NCI-H748 (cell line): ENCODE measurements at regions not wholly inside any gene's neighbourhood (a gene's known extent, or its start where the extent isn't known, plus 50 kb on each side); places are given as distances from the start of the nearest gene placed in this dataset.

ENCODE experiments used
- DNase-seq: peaks from one replicate; lab custom pipeline; 2025; ENCODE audit not compliant: unreplicated experiment; lab: John Stamatoyannopoulos, UW

DNA sequence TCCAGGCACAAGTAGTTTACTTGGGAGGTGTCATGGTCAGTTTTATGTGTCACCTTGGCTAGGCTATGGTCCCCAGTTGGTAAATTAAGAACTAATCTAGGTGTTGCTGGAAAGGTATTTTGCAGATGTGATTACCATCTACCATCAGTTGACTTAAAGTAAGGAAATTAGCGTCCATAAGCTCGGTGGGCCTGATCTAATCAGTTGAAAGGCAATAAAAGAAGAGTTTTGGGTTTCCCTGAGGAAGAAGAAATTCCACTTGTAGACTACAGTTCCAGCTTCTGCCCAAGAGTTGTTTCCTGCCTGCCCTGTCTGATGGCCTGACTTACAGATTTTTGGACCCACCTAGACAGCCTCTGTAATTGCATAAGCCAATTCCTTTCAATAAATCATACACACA lies 438.7 kb upstream of the PROK2 start:
- no peak for DNase-seq

DNA sequence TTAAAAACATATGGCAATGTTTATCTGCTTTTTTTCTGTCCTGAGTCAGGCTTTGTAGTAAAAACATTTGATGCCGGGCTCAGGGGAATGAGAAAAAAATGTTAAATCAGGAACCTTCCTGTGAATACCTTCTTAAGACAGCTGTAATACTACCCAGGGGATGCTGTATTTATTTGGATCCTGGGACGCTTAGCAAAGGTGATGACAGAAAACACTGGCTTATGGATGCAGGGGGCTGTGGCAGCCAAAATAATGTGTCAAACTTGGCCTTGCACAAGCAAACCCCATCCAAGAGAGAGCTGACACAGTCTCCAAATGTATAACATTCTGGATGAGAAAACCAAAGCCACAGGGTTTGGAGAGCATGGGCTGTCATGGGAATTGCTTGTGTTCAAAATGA lies 438.2 kb upstream of the PROK2 start:
- DNase-seq: no peak

GRCh38 chr3:72222410-72222809 lies 437.5 kb upstream of the PROK2 start:
- DNase-seq: no peak

- DNase-seq: no peak
Measured at GRCh38 chr3:72220946-72221345, 436.0 kb upstream of the PROK2 start.

DNA sequence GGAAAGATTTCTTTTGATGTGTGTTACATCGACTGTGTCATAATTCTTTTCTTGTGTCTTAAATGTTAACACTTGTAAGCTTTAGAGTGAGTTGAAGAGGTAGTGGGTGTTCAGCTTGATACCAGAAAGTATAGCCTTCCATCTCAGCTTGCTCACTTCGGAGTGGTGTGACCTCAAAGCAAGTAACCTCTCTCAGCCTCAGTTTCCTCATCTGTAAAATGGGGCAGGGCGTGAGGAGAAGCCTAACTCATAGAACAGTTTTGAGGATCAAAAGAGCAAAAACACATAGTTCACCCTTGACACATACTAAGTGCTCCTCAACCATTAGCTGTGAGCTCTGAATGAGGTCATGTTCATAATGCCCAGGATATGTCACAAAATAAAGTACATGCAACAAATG lies 434.8 kb upstream of the PROK2 start:
- DNase-seq: no peak

DNA sequence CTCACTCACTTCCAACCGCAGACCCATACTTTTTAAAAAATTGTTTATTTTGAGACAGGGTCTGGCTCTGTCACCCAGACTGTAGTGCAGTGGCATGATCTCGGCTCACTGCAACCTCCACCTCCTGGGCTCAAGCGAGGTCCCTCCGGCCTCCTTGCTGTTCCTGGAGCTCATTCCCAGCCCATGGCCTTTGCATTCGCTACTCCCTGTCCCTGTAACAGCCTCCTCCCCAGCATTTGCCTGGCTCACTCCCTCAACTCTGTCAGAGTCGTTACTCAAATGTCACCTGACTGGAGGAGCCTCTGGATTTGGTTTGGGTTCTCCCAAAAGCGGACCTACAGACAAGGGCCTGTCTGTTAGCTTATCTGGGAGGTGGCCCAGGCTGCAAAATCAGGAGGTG lies 432.6 kb upstream of the PROK2 start:
- no peak for DNase-seq

DNA sequence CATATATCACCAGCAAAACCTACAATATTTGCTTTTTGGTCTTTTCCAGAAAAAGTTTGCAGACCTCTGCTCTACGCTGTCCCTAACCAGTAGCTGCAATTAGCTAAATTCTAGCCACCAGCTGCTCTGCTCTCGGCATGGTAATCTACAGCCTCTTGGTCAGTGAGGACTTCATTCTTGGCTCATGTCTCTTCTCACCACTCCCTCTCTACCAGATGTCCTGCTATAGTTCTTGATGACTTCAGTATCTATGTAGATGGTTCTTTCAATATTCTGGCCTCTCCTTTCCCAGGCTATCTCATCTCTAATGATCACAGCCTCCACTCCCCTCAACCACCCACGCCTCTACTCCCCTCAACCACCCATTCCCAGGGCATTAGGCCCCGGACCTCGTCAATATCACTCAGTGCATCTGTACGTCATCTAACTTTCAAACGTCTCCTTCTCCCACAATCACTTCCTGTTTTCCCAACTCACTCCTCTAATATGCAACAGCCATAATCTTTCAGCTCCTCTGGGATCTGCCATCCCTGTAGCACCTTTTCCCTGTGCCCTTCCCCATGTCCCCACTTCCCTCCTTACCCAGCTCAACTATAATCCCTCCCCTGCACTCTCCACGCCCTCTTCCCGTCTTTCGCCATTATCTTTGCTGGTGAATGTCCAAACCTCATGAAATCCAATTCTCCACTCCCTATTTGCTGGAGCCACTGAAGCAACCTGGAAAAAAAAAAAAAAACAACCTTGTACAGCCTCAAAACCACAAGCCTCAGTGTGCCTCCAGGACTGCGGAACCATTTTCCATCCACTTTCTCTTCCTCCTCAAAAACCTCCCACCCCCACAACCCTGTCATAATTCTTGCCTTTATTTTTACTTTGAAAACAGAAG lies 429.4 kb upstream of the PROK2 start:
- no peak for DNase-seq

DNA sequence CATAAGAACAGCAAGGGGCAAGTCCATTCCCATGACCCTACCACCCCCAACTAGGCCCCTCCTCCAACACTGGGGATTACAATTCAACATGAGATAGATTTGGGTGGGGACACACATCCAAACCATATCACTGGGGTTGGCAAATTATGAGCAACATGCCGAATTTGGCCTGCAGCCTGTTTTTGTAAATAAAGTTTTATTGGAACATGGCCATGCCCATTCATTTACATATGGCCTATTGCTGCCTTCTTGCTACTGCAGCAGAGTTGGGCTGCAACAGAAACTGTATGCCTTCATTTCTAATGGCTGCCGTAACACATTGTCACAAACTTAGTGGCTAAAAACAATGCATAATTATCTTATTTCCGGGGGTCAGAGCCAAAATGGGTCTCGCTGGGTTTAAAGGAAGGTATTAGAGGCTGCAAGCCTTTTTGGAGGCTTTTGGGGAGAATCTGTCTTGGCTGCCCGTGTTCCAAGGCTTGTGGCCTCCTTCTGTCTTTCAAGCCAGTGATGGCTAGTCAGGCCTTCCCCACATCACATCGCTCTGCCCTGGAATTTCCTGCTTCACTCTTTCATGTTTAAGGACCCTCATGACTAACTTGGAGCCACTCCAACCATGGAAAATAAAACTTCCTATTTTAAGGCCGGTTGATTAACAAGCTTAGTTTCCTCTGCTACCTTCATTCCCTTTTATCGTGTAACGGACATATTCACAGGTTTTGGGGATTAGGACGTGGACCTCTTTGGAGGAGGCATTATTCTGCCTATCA lies 428.5 kb upstream of the PROK2 start:
- no peak for DNase-seq

GRCh38 chr3:72212396-72212795 lies 427.4 kb upstream of the PROK2 start:
- no peak for DNase-seq

GRCh38 chr3:72210261-72210660 lies 425.3 kb upstream of the PROK2 start:
- DNase-seq: no peak

GRCh38 chr3:72205297-72205826 lies 420.4 kb upstream of the PROK2 start:
- no peak for DNase-seq

- no peak for DNase-seq
Measured at GRCh38 chr3:72204452-72204851, 419.5 kb upstream of the PROK2 start.

DNA sequence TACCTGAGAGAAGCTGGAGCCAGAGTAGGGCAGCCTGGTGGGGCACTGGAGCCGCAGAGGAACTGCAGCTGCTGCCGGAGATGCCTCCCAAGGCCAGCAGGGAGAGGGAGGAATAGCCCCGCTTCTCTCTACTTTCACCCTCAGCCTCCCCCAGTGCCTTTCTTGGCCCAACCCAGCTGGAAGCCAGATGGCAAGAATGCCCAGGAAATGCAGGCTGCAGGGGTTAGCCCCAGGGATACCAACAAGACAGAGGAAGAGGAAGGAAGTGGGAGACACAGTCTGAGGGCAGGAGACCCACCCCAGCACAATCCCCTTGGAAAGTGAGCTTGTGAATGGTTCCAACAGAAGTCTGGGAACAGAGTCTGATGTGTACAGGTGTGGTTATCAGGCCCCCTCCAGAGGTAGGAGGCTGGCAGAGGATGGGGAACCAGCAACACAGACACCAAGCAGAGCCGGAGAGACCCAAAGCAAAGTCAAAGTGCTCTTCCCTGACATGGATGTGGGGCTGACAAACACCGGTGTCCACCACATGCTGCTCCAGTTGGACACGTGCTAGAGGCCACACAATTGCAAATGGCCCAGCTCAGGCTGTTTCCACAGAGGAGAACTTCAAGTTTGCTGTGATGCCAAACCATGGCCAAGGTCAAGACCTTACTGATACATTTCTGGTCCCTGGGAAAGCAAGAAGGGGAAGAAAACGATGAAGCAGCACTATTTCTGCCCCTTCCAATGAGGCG lies 418.8 kb upstream of the PROK2 start:
- DNase-seq: no peak

- no peak for DNase-seq
Measured at GRCh38 chr3:72203105-72203504, 418.2 kb upstream of the PROK2 start.

DNA sequence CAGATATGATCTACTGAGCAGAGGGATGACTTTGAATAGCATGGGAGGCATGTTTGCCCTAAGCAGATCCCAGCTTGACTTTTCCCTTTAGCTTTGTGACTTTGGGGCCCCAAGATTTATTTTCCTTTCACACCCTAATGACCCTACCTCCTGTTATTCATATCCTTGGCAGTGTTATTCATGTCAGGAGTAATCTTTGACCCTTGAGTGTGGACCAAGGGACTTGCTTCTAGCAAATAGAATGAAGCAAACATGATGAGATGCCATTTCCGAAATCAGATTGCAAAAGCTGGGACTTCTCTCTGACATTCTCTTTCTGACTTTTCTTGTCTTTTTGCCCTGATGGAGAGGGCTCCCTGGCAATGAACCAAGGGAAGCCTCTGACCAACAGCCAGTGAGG lies 415.4 kb upstream of the PROK2 start:
- no peak for DNase-seq

DNA sequence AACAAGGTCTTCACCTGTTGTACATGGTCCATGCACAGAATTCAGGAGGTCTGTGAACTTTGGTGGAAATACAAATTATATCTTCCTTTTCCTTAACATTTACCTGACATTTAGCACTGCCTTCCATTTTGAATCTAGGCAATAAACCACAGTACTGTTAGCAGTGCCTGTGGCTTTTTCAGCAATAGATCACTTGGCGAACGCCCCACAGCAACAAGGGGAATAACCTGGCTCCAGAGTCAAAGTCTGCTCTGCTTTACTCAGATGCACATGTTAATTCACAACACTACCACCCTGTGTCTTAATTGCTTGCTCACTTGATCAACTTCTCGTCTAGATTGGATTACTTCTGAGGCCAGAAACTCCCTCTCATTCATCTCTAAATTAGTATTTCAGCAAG lies 414.6 kb upstream of the PROK2 start:
- DNase-seq: no peak

DNA sequence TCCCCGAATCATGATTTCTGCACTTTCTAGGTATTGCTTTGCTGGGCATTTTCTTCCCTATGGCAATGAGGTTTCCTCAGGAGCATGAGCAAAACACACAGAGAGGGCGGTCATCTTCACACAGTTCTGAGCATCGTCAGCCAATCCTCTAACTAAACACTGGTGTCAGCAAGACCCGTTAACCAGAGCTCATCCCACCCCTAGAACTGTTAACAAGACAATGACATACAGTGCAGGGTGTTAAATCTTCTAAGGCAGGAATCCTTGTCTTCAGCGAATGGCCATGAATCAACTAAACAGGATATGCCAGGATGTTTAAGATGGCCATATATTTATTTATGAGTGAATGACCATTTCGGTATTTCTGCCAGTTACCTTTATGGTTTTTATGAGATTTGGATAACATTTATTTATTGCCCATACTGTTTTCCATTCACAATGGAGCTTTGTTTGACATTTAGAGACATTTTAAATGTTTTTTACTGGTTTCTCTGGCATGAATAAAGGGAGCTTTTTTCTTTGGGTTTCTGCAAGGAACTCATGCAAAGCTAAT lies 411.5 kb upstream of the PROK2 start:
- DNase-seq: no peak

DNA sequence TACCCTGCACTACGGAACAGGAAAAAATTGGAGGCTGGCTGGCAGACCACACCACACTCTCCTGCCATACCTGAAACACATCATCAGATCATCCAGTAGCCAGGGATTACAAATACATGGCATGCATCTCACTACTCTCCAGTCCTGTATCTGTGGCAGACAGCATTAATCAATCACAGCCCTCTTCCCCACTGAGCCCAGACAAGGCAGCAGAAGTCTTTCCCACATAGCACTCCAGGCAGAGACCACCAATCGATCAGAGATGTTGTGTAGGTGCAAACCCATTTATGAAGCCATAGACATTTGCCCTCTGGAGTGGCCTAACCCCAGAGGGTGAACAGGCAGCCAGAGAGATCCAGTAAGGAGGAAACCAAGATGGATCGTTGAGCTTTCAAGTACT lies 410.9 kb upstream of the PROK2 start:
- no peak for DNase-seq

DNA sequence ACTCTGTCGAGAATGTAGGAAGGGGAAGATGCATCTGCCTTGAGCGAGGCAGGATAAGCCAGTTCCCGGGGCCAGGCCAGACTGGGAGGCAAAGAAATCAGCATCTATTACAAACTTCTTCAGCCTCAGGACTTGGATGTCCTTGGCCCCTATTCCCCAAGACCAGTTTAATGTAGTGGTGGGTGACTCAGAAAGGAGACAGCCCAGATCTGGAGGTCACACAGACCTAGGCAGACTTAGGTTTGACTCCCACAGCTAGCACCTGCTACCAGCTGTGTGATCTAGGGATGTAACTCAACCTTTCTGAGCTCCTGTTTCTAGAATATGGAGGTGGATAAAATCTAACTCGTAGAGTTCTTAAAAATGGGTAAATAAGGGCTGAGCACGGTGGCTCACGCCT lies 409.5 kb upstream of the PROK2 start:
- no peak for DNase-seq

DNA sequence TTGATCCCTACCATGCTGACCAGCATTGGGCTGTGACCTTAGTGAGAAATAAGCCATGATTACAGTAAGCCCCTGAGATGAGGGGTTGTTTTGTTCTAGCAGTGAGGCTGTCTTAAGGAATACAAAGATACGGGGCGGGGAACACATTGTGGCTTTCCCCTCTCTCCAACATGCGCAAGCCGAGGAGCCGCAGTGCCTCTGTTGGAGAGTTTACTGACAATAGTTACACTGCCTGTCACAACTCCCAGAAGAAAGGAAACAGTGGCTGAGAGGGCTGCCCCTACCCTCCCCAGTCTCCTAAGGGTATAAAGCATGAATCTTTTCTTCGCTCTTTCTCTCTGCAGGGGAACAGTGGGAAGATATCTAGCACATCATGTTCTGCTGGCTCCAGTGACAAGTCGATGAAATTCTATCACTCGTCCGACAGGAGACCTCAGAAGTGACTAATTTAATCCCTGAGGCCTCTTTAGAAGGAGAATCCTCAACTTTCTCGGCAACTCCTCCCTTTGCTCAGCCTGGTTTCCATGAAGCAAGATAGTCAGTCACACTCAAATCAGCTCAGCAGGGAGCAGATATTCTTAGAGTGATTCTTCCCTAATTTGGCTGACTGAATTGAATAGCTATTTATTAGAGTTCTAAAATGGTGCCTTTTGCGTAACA lies 409.0 kb upstream of the PROK2 start:
- DNase-seq: no peak

DNA sequence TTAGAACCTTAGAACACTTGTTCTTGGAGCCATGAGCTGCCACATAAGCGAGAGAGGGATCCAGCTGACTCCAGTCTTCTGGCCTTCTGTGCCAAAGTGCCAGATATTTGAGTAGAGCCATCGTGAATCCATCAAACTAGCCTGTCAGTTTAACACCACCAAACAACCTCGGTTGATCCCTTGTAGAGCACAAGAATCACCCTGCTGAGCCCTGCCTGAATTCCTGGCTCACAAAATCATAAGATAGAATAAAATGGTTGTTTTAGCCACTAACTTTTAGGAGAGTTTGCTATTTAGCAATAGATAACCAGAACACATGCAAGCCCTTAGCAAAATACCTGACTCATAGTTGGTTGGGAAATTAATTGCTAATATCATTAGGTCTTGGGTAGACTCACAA lies 407.6 kb upstream of the PROK2 start:
- no peak for DNase-seq
